K562 (cell line): ENCODE measurements at regions not wholly inside any gene's neighbourhood (a gene's known extent, or its start where the extent isn't known, plus 50 kb on each side); places are given as distances from the start of the nearest gene placed in this dataset.

Source experiments
- ATAC-seq: fragments of 200-7000 bp; cut with Tn5 transposase; 3 replicates; pipeline ENCODE4 v1.9.1; 2020; ENCODE audit warnings: moderate library complexity
- BruUV-seq: library from RNA; stranded (reverse); fragments of 400-500 nt; replicated peaks from 2 replicates; lab custom pipeline; 2021; lab: Mats Ljungman, UMichigan
- CTCF ChIA-PET: fragments of 300-600 bp; formaldehyde crosslinking; extraction: SDS; loops from one replicate; lab custom pipeline; 2021; ENCODE audit warnings: low intra/inter-chr PET ratio; lab: Yijun Ruan, JAX
- POLR2A ChIA-PET: fragments of 300-600, 350-650 bp; sonication (Branson Sonifier 250); formaldehyde crosslinking; extraction: SDS; loops from one replicate; lab custom pipeline; 2021; ENCODE audit warnings: antibody characterized with exemption, inconsistent platforms; lab: Yijun Ruan, JAX
- DNase-seq, 4 experiments: peaks; one replicate each; pipeline versions ENCODE4 v3.0.0 to v3.0.0-alpha.2; 2011 to 2018; ENCODE audit warnings: low spot score in 3 of 4, mixed read lengths in 3 of 4; ENCODE audit errors: extremely low read depth in 1 of 4
- FAIRE-seq: peaks from 2 replicates; lab custom pipeline; 2011; peaks lifted over from hg19 to GRCh38; lab: Jason Lieb, UNC
- H2AFZ ChIP-seq: 2 replicates; pipeline ENCODE4 v1.6.0; 2011; ENCODE audit warnings: low read depth, low read length, control low read depth, inconsistent platforms
- H3K27ac ChIP-seq: fragments of 200-600 bp; 3 replicates; pipeline ENCODE4 v1.8.0; 2011; ENCODE audit warnings: low read depth, mild to moderate bottlenecking, control low read depth, inconsistent platforms, low read length, moderate library complexity, mixed read lengths; ENCODE audit errors: extremely low read depth
- H3K27me3 ChIP-seq, 2 experiments: fragments of 300-600 bp in 1 of 2; 2 replicates in 1 of 2; 3 replicates in 1 of 2; pipeline versions ENCODE4 v1.6.0 to v1.8.0; 2011; ENCODE audit warnings: inconsistent platforms in 2 of 2, low read length in 2 of 2, mild to moderate bottlenecking in 1 of 2, mixed read lengths in 1 of 2, moderate library complexity in 1 of 2; ENCODE audit not compliant: control insufficient read depth in 2 of 2, insufficient read depth in 2 of 2
- H3K36me3 ChIP-seq: fragments of 300-600 bp; 3 replicates; pipeline ENCODE4 v1.8.0; 2011; ENCODE audit warnings: mild to moderate bottlenecking, low read length, inconsistent platforms; ENCODE audit not compliant: control insufficient read depth, insufficient read depth
- H3K4me1 ChIP-seq, 2 experiments: fragments of 200-600 bp in 1 of 2; replicated peaks in 1 of 2; 2 replicates in 1 of 2; 3 replicates in 1 of 2; pipeline versions ENCODE4 v1.5.1 to v1.8.0; 2011; ENCODE audit warnings: inconsistent platforms in 2 of 2, low read length in 2 of 2, mild to moderate bottlenecking in 1 of 2, mixed read lengths in 1 of 2, moderate library complexity in 1 of 2; ENCODE audit not compliant: control insufficient read depth in 2 of 2, insufficient read depth in 2 of 2
- H3K4me2 ChIP-seq: 2 replicates; pipeline ENCODE4 v1.6.1; 2011; ENCODE audit warnings: low read length, control low read depth, inconsistent platforms, mixed read lengths; ENCODE audit not compliant: insufficient read depth
- H3K4me3 ChIP-seq: fragments of 200-600 bp; sonication (generic), shearing (Covaris generic); 2 replicates; pipeline ENCODE4 v1.5.1; 2016; ENCODE audit warnings: control low read depth, inconsistent platforms
- H3K79me2 ChIP-seq: fragments of 200-600 bp; 3 replicates; pipeline ENCODE4 v1.8.0; 2011; ENCODE audit warnings: low read length, inconsistent platforms; ENCODE audit not compliant: control insufficient read depth, insufficient read depth
- H3K9ac ChIP-seq, 2 experiments: 2 replicates each; pipeline versions ENCODE4 v1.6.0 to v1.6.1; 2011; ENCODE audit warnings: low read depth in 2 of 2, low read length in 2 of 2, control low read depth in 1 of 2, inconsistent platforms in 1 of 2, mild to moderate bottlenecking in 1 of 2, mixed read lengths in 1 of 2; ENCODE audit not compliant: insufficient read depth in 1 of 2
- H3K9me1 ChIP-seq: one replicate; pipeline ENCODE4 v1.6.0; 2011; ENCODE audit warnings: inconsistent platforms, mild to moderate bottlenecking, low read length, moderate library complexity; ENCODE audit not compliant: control insufficient read depth, insufficient read depth
- H3K9me3 ChIP-seq: replicated peaks from 2 replicates; pipeline ENCODE4 v1.5.1; 2011; ENCODE audit warnings: low read depth, low read length, inconsistent platforms; ENCODE audit not compliant: control insufficient read depth, insufficient read depth
- H4K20me1 ChIP-seq: replicated peaks from 2 replicates; pipeline ENCODE4 v1.6.1; 2011; ENCODE audit warnings: low read length, inconsistent platforms, mixed read lengths; ENCODE audit not compliant: control insufficient read depth, insufficient read depth
- BRF1 ChIP-seq: IDR thresholded peaks from 3 replicates; pipeline ENCODE4 v1.6.1; 2011; ENCODE audit warnings: borderline replicate concordance, mild to moderate bottlenecking; ENCODE audit not compliant: insufficient read length; ENCODE audit errors: extremely low read depth
- CREM ChIP-seq: IDR thresholded peaks from 2 replicates; pipeline ENCODE4 v1.6.1; 2014; ENCODE audit warnings: antibody characterized with exemption, low read depth
- DDX20 ChIP-seq: fragments of 450-650 bp; IDR thresholded peaks from 2 replicates; pipeline ENCODE4 v1.6.1; 2016; ENCODE audit warnings: missing genetic modification characterization, low read depth, mild to moderate bottlenecking, missing compliant biosample characterization, moderate library complexity
- FOXA1 ChIP-seq: fragments of 450-650 bp; IDR thresholded peaks from 2 replicates; pipeline ENCODE4 v1.6.1; 2016; ENCODE audit warnings: mild to moderate bottlenecking, borderline replicate concordance
- FOXM1 ChIP-seq, 2 experiments: fragments of 450-650 bp in 1 of 2; sonication (generic) in 1 of 2; formaldehyde crosslinking in 1 of 2; IDR thresholded peaks; 2 replicates each; pipeline versions ENCODE4 v1.6.1 to v1.9.0; 2017 to 2022; ENCODE audit warnings: low read depth in 2 of 2, mild to moderate bottlenecking in 2 of 2, missing genetic modification reagents in 1 of 2, moderate library complexity in 1 of 2
- GATAD2A ChIP-seq: fragments of 450-650 bp; IDR thresholded peaks from 2 replicates; pipeline ENCODE4 v1.6.1; 2017
- HDAC6 ChIP-seq: IDR thresholded peaks from 2 replicates; pipeline ENCODE4 v1.6.1; 2012; ENCODE audit warnings: low read depth, mild to moderate bottlenecking, control low read depth, inconsistent platforms, low read length, moderate library complexity
- NCOR1 ChIP-seq: fragments of 450-650 bp; IDR thresholded peaks from 2 replicates; pipeline ENCODE4 v1.6.1; 2016; ENCODE audit warnings: mild to moderate bottlenecking, moderate library complexity
- TCF7 ChIP-seq: sonication (generic); IDR thresholded peaks from 2 replicates; pipeline ENCODE4 v1.6.1; 2016; ENCODE audit warnings: antibody characterized with exemption, borderline replicate concordance
- U2AF2 ChIP-seq: fragments of 200-400 bp; formaldehyde crosslinking; optimal IDR thresholded peaks from 2 replicates; pipeline ENCODE3; 2017; ENCODE audit warnings: low read depth, mild to moderate bottlenecking, low read length
- ZBED1 ChIP-seq: IDR thresholded peaks from 2 replicates; pipeline ENCODE4 v1.6.1; 2014
- ZBTB8A ChIP-seq: fragments of 450-650 bp; IDR thresholded peaks from 2 replicates; pipeline ENCODE4 v1.6.1; 2018; ENCODE audit warnings: mild to moderate bottlenecking, moderate library complexity; ENCODE audit not compliant: partially characterized antibody
- ZKSCAN1 ChIP-seq: fragments of 150-350 bp; IDR thresholded peaks from 2 replicates; pipeline ENCODE4 v1.6.1; 2016; ENCODE audit warnings: low read depth, low read length
- ZNF165 ChIP-seq: fragments of 250-450 bp; sonication (Bioruptor Pico); IDR thresholded peaks from 2 replicates; pipeline ENCODE4 v1.4.0; 2020; ENCODE audit warnings: borderline replicate concordance
- ZNF224 ChIP-seq: sonication (generic); formaldehyde crosslinking; IDR thresholded peaks from 2 replicates; pipeline ENCODE4 v1.8.0; 2022; ENCODE audit warnings: mild to moderate bottlenecking, missing genetic modification reagents
- ZNF253 ChIP-seq: fragments of 250-450 bp; sonication (Bioruptor Pico); conservative IDR thresholded peaks from 2 replicates; pipeline ENCODE4 v1.6.1; 2021; ENCODE audit warnings: mild to moderate bottlenecking
- WGBS: fragments of 100-300 bp; shearing (Covaris generic); methylation state at CpG from one replicate; pipeline ENCODE4 v1.1.6; 2016; ENCODE audit warnings: low coverage, mixed read lengths; ENCODE audit not compliant: insufficient coverage; ENCODE audit errors: missing lambda C conversion rate; 5-methylcytosine and 5-hydroxymethylcytosine counted together
- in situ Hi-C: fragments of 300-500 bp; cut with MboI; formaldehyde crosslinking; loops from 4 replicates; pipeline ENCODE4 v1.15.0; 2018; ENCODE audit warnings: inconsistent platforms, mixed read lengths
- intact Hi-C: fragments of 100-400 bp; cut with micrococcal nuclease; formaldehyde crosslinking; loops from 2 replicates; pipeline ENCODE4 v1.14.2; 2022

DNA sequence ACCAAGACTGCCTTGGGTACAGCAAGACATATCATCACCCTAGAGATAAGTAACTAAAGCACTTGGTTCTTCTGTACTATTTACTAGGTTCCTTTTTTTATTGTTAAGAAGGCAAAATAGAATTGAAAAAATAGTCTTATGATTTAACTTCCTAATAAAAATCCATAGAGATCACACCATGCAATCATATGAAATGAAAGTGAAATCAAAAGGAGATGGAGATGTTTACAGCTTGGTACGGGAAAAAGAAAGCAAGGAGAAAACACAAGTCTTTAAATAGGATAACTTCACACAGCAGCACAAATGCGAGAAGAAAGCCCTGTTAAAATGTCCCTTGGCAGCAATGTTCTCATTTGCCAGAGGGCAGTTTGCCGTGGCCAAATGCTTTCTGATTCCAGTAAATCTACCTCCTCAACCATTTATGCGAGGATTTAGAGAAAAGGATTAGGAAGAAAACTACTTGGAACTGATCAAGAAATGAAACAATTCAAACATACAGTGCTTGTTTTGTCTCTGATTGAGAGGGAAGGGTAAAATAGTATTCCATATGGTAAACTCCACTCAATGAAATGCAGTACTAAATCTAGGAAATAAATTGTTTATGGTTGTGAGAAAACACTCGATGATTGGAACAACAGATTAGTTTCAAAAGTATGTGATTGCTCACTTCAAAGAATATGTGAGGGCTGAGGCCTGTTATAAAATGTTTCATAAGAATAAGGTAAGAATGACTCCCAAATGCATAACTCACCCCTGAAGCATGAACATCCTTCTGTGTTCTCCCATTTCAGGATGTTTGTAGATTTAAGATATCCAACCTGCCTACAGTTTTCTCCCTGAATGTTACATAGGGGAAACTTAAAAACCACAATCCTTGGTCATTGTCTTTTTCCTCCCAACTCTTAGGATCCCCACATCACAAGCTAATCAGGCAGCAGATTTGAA, 487.8 kb downstream of the DACH1 start:
- Histone ChIP-seq H3K9ac (no peak overlapping the region), H3K4me2 (no peak overlapping the region), H3K9me1 (no peaks in the 10 kb centered on the region), H3K36me3 (no peaks in the 10 kb centered on the region), H3K4me3 (no peak overlapping the region), H3K4me1 (no peaks in the 10 kb centered on the region), H3K79me2 (no peaks in the 10 kb centered on the region), H2AFZ (no peak overlapping the region), H3K27me3 (no peaks in the 10 kb centered on the region), H3K9me3 (no peaks in the 10 kb centered on the region), H4K20me1 (no peaks in the 10 kb centered on the region), H3K27ac (no peak overlapping the region)
- ATAC-seq: no peak
- WGBS: 0% methylated on average over 4 of the region's 5 CpGs
- DNase-seq: no peak
- CTCF ChIA-PET: no interaction called here
- no TSS peak for BruUV-seq
- FAIRE-seq: no peak
- POLR2A ChIA-PET: no interaction called here
- intact Hi-C loops (no loop called here), in situ Hi-C loops (no loop called here)
- no peak for TF ChIP-seq GATAD2A
- TF ChIP-seq FOXA1: no peak
- TF ChIP-seq ZNF253 (CRISPR knock-in tag): no peak
- no peak for TF ChIP-seq TCF7
- no peak for TF ChIP-seq U2AF2
- no peak for TF ChIP-seq FOXM1 (IDR thresholded peaks at IDR 0.05; ENCODE audit: low read depth)
- TF ChIP-seq FOXM1 (CRISPR knock-in tag; IDR thresholded peaks at IDR 0.05; ENCODE audit: low read depth): no peak
- TF ChIP-seq HDAC6: no peak
- no peak for TF ChIP-seq BRF1
- no peak for TF ChIP-seq CREM
- TF ChIP-seq NCOR1: no peak
- no peak for TF ChIP-seq DDX20
- no peak for TF ChIP-seq ZBED1
- TF ChIP-seq ZBTB8A: no peak
- no peak for TF ChIP-seq ZNF165 (CRISPR knock-in tag)
- no peak for TF ChIP-seq ZKSCAN1
- TF ChIP-seq ZNF224: no peak
